ENCODE measurements at regions not wholly inside any gene's neighbourhood (a gene's known extent, or its start where the extent isn't known, plus 50 kb on each side); places are given as distances from the start of the nearest gene placed in this dataset.

DNA sequence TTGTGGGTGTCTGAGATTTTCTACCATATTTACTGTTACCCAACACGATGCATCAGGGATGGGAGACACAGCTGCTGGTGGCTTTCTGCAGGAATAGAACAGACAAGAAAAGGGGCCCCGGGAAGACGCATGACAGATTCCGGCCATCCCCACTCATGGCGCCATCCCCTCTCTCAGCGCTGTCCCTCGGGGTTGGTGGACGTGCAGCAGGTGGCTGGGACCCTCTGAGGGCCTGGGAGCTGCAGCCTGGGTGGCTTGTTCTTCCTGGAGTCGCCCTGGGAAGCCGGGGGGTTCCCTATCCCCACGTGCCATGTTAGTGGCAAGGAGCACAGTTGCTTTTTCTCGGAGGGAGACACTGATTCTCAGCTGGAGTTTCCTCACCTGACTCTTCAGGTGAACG lies 1123.3 kb downstream of the BRD1 start:
- no peak for DNase-seq

DNA sequence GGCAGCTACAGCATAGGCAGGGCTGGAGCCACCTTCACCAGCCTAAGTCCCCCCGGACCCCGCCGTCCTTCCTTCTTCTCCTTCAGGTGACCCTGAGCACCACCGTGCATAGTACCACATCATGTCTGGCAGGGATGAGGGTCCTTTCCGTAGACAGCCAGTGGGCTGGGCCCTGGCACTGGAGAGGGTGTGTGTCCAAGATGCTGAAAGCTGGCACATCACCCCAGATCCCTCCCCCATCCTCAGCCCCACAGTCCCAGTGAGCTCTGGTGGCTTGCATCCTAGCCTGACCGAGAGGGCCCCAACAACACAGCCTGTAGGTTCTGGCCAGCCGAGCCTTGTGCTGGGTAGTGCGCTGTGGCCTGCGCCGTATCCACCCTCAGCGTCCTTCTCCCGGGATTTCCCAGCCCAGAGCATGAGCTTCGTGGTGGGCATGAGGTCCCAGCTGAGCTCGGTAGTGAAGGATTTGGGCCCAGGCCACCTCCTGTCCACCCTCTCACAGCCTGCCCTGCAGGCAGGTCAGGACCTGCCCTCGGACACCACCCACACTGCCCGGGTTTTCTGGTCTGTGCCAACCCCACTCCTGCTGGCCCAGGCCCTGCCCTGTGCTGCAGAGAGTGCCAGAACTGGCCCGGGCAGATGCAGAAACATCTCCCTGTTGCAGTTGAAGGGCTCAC lies 1124.3 kb downstream of the BRD1 start:
- no peak for DNase-seq

DNA sequence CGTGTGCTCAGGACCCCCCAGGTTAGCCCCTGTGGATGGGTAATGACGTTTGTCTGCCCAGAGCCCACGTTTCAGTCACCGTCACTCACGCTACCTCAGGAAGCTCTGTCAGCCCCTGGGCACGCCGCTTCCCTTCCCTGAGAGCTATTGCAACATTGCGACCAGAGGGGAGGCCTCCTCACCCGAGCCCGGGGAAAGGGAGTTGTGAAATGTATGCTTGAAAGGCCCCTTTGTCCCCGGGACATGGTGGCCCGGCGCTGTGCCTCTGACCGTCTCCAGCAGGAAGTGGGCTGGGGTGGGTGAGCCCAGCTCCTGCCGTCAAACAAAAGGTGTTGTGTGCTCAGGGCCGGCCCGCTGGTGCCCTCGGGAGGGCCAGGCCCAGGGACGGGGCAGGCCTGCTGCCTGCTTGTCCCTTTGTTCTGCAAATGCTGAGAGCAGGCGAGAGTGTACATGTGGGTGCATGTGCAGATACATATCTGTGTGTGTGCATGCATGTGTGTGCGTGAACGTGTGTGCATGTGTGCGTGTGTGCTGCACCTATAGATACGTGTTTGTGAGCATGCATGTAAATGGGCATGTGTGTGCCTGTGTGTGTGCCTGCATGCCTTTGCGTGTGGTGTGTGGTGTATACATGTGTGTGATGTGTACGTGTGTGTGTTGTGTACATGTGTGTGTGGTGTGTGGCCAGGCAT lies 1125.0 kb downstream of the BRD1 start:
- no peak for DNase-seq

DNA sequence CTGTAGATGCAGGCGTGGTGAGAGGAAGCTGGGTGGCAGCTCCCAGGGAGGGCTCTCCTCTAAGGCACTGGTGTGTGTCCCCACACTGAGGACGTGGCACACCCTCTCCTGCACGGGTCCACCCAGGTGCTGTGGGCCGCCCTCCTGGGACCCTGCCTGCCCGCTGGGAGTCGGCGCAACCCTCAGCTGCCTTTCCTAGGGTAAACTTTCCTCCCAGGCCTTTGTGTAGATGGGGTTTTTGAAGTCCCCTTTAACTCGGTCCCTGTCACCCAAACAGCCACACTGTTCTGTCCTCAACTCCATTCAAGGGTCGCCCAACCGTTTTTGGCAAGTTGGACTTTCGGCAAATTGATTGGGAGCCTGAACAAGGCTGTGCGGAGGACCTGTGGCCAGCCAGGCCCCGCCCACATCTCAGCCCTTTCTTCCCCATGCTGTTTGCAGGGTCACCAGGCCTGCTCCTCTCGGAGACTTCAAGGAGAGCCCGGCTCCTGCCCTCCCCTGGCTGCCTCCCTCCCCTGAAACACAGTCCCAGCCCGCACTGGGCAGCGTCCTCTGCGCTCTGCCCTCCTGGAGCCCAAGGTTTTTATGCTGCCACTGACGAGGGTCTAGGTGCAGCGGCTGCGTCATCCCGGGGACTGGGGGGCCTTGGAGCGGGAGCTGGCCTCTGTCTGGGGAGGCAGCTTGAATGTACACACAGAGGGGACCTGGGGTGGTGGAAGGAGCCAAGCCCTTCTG lies 1126.2 kb downstream of the BRD1 start:
- DNase-seq = no peak

DNA sequence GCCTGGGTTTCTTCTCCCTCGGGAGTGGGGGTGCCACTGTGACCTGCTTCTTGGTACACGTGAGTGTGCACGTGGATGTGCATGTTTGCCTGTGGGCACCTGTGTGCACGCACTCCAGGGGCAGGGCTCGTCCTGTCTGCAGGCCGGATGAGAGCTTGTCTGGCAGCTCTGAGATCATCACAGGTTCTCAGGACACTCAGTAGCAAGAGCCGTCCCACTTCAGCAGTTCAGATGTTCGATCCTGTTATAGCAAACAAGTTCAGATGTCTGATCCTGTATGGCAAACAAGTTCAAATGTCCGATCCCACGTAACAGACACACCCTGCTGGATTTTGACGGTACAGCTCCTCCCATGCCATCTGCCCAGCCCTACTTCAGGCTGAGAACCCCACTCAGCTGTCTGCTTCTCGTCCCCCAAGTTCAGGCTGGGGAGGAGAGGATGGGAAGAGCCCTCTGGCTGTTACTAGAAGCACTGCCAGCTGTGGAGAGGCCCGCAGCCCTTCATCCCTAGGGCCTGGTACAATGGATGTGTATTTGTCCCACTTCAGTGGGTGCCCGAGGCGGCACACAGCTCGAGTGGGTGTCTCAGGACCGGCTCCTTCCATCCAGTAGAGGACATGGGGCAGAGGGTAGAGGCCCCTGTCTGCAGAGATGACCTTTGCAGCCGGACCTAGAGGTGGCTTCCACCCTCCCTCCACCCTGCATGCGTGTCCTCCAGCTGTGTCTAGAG lies 1126.9 kb downstream of the BRD1 start:
- no peak for DNase-seq

DNA sequence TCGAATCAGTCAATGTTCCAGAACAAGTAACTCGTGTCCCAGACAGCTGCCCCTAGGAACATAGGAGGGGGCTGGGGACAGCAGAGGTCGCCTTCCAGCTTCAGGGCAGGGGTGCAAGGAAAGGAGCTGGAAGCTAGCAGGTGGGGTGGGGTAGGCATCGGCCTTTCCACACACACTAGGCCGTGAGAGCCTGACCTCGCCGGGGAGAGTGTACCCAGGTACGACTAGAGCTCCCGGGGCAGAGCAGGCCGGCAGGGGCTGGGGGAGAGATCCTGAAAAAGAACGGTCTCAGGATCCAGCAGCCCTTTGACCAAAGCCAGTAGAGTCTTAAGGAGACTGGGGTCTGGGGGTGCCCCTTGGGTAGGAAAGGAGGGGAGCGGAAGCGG lies 1127.5 kb downstream of the BRD1 start:
- no peak for DNase-seq

DNA sequence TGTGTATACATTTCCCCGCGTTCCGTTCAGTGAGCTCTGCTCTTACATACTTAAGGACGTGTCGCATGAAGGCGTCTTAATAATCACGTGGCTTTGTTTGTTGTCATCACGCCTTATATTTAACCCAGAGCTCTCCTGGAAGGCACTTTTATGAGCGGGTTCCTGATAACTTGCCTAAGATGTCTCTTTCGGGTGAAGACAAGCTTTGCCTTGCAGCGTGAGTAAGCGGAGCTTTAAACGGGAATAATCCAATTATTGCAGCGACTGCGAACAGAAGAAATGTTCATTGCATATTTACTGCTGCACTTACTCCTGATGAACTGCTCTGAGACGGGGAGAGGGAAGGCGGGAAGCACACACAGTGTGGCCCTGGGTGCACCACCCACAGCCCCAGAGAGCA lies 1128.2 kb downstream of the BRD1 start:
- no peak for DNase-seq

DNA sequence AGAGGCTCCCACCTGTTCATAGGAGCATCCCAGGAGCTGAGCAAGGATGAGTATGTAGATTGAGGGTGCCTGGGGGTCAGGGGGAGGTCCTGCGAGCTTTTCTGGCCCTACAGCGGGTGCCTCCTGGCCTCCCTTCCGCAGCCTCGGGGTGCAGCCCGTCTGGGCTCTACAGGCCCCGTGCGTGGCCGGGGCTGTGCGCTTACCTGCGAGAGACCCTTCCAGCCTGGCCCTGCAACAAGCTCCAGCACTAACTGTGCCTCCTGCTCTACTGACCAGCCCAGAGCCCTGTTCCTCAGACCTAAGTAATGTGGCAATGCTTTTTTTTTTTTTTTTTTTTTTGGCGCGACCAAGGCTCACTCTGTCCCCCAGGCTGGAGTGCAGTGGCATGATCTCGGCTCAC lies 1129.1 kb downstream of the BRD1 start:
- no peak for DNase-seq

DNA sequence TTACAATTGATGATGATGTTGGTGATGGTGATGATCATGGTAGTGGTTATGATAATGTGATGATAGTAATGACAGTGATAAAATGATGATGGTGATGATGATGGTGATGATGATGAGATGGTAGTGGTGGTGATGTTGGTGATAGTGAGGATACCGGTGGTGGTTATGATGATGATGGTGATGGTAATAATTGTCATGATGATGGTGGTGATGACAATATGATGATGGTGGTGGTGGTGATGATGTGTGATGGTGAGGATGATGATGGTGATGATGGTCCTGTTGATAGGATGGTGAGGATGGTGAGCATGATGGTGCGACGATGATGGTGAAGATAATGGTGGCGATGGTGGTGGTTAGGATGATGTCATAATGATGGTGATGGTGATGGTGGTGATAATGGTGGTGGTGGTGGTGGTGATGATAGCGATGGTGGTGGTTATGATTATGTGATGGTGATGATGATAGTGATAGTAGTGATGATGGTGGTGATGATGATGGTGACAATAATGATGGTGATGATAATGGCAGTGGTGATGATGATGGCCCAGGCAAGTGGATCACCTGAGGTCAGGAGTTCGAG lies 1129.9 kb downstream of the BRD1 start:
- DNase-seq = no peak

DNA sequence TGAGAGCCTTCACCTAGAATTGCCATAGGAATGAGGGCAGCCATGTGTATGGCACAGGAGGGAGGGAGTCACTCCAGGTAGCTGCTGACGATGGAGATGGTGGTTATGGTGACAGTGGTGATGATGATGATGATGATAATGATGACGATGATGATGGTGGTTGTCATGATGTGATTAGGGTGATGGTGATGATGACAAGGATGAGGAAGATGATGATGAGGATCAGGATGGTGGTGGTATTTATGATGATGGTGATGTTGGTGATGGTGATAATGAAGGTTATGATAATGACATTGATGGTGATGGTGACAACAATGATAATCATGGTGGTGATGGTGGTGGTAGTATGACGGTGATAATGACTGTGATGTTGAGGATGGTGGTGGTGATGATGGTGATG lies 1130.5 kb downstream of the BRD1 start:
- no peak for DNase-seq

DNA sequence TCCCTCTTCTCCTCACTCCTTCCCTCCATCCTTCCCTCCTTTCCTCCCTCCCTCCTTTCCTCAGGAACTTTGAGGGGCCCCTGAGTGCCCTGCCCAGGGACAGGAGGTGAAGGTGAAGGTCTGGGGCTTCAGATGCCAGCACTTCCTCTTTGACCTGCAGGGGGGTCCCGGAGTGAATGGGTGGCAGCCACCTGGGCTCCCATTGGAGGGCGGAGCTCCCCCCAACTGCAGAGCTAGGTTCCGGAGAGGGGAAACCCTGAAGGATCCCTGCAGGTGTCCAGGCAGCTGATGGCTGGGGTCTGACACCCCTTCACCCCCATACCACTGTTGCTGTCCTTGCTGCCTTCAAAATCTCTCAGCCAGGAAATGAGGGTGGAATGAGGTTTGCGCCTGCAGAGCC lies 1131.3 kb downstream of the BRD1 start:
- DNase-seq = no peak

DNA sequence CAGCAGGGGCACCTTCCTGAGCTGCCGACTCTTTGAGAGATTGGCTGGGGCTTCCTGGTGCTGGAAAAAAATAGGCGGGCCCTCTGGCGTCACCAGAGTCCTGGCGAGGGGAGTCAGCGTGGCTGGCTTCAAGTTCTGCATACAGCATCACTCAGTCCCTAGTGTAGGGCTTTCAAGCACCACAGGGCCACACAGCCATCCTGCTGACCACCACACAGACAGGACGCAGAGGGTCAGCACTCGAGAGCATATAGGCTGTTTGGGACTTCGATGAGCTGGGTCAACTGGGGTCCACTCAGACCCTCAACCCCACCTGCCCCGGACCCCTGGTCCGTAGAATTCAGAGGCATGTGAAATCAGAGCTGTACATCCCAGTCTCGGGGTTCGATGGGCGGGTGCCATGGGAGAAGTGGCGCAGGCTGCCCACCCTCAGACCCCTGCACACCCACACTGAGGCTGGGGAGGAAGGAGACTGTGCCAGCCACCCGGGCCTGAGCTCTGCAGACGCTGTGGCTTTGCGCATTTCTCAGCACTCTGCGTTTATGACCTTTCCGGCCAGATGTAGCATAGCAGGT lies 1131.9 kb downstream of the BRD1 start:
- DNase-seq = no peak

DNA sequence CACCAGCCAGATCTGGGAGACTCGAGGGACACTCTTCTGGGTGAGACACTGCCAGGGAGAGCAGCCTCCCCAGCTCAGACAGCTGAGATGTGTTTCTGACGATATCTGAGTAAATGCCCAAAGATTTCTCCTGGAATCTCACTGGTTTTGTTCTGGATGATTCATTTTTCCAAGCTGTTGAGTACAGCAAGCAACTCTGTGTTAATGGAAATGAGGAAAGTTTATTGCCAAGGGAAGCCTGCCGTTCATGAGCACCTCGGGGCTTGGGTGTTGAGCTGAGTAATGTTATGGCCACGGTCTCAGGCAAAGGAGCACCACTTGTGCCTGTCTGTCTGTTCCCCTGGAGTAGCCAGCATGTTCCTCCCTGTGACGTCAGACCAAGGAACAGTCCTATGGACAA lies 1132.4 kb downstream of the BRD1 start:
- DNase-seq = no peak

DNA sequence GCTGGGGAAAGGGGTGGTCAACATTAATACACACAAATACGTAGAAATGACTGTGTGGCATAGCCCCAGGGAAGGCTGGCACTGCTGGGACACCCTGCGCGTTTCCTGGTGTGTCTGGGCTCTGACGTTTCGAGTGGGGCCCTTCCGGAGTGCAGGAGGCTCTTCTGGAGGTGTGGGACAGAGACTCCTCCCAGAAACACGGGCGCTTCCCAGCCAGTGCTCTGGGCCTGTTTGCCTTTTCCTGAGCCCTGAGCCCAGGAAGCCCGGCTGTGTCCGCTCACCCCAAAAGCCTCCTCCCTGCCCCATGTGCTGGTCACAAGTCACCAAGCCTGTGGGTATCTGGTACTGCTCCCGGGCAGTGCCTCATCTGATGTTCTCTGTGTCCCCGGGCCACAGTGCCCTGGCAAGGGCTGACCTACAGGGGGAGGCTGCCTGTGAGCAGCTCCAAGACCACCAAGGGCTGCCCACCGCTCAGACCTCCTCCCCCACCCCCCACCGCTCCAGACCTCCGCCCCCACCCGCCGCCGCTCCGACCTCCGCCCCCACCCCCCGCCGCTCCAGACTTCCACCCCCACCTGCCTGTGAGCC lies 1133.3 kb downstream of the BRD1 start:
- no peak for DNase-seq

DNA sequence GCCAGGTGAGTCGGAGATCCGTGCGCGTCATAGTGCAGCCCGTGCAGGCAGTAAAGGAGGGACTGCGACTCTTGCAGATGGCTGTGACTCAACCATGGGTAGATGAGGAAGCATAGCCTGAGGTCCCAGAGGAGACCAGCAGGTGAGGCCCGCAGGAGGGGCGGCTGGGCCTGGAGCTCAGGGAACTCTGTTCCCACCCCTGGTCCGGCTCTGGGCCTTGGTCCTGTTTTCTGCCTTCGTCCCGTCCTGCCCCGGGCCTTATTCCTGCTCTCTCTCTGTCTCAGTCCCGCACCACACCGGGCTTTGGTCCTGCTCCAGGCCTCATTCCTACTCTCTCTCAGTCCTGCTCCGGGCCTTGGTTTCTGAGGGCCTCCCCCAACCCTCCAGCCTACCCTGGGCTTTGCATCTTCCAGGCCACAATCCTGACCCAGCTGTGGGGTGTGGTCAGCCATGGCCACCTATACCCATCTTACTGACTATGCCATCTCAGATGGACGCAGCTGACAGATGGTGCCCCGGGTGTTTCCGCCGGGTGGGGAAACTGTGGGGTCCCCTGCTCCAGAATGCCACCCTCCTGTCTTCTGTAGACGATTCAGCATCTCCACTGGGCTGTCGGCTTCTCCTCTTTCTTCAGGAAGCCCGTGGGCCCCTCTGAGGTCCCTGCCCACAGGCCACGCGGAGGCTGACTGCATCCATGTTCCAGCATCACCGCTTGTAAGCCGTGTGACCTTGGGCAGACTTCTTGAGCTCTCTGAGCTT lies 1134.1 kb downstream of the BRD1 start:
- DNase-seq = no peak

DNA sequence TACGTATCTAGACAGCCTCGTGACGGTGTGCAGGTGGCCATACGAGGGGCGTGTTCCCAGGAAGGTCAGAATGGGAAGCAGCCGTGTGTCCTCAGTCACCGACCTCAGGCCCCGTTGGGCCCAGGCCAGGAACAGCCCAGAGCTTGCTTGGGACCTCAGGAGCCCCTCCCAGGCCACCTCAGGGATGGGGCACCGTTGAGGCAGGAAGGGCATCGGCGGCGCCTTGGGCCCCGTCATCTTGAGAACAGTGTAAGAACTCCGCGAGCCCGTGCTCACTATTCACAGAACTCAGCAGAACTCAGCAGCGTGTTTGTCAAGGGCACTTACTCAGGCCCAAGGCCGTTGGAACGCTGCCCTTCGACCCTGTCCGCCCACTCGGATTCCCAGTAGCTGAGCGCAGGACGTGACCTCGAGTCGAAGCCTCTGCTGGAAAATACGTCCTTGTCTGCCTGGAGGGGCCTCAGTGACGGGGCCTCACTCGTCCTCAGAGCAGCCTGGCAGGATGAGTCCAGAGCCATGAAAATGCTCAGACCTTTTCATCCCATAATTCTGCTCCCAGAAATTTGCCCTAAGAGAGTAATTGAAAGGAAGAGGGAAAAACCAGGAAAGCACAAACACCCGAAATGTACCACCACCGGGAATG lies 1134.8 kb downstream of the BRD1 start:
- DNase-seq = no peak

DNA sequence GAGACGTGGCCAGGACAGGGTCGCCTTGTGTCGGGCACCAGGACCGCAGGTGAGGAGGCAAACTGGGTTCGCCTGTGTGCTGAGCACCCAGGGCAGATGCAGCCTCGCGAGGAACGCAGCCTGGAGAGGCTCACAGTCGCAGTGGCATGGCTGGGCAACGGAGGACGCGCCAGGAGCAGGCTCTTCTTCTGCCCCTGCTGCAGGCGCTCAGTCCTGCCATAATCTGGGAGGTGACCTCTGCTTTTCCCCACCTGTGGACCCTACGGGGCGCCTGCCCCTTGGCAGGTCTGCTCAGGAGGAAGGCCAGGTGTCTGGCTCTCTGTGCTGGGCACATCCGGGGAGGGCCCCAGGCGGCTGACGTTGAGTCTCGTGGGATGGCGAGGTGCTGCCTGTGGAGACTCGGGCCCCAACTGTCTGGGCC lies 1136.2 kb downstream of the BRD1 start:
- DNase-seq = no peak

DNA sequence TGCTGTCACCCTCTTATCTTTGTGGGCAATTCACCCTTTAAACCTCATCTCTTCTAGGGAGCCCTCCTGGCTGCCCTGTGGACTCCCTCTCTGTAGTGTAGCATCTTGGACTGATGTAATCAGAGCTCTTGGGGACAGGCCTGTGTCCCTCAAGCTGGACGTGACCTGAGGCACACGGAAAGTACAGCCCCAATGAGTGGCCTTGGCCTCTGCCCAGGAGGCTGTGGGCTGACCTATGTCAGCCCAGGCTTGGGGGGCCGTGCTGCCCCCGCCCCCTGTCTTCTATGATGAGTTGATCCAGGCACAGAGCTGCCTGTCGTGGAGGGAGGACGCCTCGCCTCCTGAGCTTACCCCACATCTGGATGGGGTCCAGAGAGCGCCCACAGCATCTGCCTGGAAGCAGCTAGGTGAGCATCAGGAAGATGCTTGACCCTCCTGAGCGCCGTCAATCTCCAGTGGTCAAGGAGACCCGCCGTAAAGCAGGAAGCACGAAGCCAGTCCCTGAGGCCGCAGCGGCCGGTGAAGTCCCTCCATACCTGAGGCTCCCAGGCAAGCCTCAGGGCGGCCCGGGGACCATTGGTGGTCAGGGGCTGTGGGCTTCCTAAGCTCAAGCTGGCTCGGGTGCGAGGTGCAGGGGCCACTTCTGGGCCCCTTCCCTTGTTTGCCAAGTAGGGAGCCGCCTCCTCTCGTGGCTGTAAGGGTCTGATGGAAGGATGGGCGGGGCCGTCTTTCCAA lies 1136.9 kb downstream of the BRD1 start:
- no peak for DNase-seq

DNA sequence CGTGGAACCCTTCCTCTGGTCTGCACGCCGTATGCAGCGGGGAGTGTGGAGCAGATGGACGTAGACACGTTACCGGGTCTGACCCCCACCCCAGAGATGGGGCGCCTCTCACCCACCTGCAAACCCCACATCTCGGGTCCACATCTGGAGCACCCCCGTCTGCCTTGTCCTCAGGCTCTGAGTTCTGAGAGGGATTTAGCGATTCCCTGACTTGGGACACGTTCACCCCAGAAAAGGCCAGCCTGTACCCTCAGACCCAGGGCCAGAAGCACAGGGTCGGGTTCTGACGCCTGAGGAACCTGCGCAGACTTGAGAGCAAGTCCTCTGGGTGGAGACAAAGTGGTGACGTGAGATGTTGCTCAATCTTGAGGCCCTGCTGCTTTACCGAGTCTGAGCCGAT lies 1138.5 kb downstream of the BRD1 start:
- no peak for DNase-seq

DNA sequence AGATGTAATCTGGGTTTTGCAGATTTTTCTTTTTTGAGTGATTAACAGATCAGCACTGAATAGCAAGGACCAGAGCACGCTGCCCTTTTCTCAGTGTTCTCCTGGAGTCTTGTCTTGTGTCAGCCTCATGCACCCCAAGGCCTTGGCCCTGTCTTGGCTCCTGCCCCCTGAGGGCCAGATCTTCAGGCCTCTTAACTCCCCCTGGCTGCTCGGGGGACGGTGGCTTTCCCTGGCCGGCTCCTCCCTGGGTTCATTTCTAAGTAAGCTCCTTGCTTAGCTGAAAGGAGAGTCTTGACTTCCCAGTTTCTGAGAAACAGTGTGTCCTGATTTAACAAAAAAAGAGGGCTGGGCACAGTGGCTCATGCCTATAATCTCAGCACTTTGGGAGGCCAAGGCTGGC lies 1139.3 kb downstream of the BRD1 start:
- no peak for DNase-seq
